H7 (cell line): ENCODE measurements at regions not wholly inside any gene's neighbourhood (a gene's known extent, or its start where the extent isn't known, plus 50 kb on each side); places are given as distances from the start of the nearest gene placed in this dataset.
"Not testable (repeated sequence)": the region's sequence is repeated elsewhere in the genome, so short reads cannot be mapped to it uniquely, and the experiment has no call there.

Experiments
- DNase-seq: peaks from one replicate; pipeline ENCODE4 v3.0.0; 2012
- H3K27me3 ChIP-seq: 2 replicates; pipeline ENCODE4 v1.6.0; 2011; ENCODE audit warnings: mild to moderate bottlenecking, low read length; ENCODE audit not compliant: control insufficient read depth, insufficient read depth
- H3K36me3 ChIP-seq: replicated peaks from 2 replicates; pipeline ENCODE4 v1.5.1; 2011; ENCODE audit warnings: low read length; ENCODE audit not compliant: control insufficient read depth, insufficient read depth
- H3K4me3 ChIP-seq: 2 replicates; pipeline ENCODE4 v1.5.1; 2011; ENCODE audit warnings: low read depth, mild to moderate bottlenecking, control low read depth, low read length, moderate library complexity; ENCODE audit not compliant: insufficient read depth

- Histone ChIP-seq H3K27me3 (no peaks in the 10 kb centered on the region), H3K4me3 (no peak overlapping the region), H3K36me3 (no peaks in the 10 kb centered on the region; the same call in 1 of the 2 replicates)
- no peak for DNase-seq
These were observed 946.1 kb downstream of the TTLL7 start for GRCh38 chr1:83052865-83053264.

GRCh38 chr1:83051053-83051452, 947.9 kb downstream of the TTLL7 start:
- DNase-seq, H3K36me3 ChIP-seq, H3K4me3 ChIP-seq, H3K27me3 ChIP-seq: not testable (repeated sequence)

DNA sequence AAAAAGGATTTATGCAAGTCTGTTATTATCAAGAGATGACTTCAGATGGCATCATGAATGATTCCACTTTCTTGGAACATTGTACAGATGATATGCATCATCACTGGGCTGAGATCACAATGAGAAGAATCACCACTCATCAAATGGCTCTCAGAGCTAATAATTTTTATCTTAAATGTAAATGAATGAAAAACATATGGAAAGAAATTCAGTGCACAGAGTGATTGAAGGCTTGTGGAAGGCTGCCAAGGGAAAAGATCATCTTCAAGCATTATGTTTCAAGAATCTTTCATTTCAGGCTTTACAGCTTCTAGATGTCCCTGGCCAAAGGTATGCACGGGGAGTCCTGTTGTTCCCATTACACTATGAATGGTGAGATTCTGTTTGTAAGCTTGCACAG, 955.7 kb downstream of the TTLL7 start:
- no peaks in the 10 kb centered on the region for H3K36me3 ChIP-seq
- H3K4me3 ChIP-seq = no peak overlapping the region
- no peak for DNase-seq
- no peaks in the 10 kb centered on the region for H3K27me3 ChIP-seq

- H3K27me3 ChIP-seq, H3K36me3 ChIP-seq, DNase-seq, H3K4me3 ChIP-seq: not testable (repeated sequence)
These were observed 959.8 kb downstream of the TTLL7 start for GRCh38 chr1:83039091-83039490.

DNA sequence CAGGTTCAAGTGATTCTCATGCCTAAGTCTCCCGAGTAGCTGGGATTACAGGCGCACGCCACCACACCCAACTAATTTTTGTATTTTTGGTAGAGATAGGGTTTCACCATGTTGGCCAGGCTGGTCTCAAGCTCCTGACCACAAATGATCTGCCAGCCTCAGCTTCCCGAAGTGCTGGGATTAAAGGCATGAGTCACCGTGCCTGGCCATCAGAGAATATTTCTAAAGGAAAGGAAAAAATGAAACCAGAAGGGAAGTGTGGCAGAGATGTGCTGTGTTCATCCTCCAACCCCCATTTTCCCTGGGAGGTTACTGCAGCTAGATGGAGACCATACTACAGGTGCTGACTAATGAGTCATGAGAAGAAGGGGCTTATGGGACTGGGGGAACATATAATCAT, 964.1 kb downstream of the TTLL7 start:
- no peaks in the 10 kb centered on the region for H3K27me3 ChIP-seq
- H3K36me3 ChIP-seq = no peaks in the 10 kb centered on the region
- DNase-seq = no peak
- H3K4me3 ChIP-seq = no peak overlapping the region

DNA sequence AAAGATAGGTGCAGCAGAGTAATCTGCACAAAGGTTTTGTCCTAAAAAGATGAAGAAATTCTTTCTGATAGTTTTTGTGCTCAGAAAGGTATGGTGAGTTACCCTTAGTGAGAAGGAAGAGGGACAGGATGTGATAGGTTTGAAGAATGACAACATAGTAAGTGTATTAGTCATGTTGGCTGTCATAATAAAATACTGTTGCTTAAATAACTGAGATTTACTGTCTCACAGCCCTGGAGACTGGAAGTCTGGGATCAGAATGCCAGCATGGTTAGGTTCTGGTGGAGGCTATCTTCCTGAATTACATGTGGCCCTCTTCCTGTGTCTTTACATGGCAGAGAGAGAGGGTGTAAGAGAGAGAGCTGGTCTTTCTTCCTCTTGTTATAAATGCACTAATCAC, 965.2 kb downstream of the TTLL7 start:
- no peaks in the 10 kb centered on the region for H3K36me3 ChIP-seq
- H3K27me3 ChIP-seq = no peaks in the 10 kb centered on the region
- no peak for DNase-seq
- H3K4me3 ChIP-seq = no peak overlapping the region

DNA sequence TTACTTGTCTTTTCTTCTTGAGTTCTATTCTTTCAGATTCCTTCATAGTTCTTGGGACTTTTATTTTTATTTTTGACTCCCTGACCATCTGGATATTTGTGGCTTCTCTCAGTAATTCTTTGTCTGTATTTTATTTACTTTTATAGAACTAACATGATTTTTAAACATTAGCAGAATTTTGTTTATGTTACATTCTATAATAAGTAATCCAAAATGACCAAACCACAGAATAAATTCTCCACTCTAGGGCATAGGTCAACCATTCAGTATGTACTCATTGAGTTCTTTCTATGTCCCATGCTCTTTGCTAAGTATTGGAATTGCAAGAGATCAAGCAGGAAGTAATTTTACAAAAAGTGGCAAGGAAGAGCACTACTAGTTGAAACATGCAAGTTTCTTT, 969.0 kb downstream of the TTLL7 start:
- no peak for DNase-seq
- H3K36me3 ChIP-seq = no peaks in the 10 kb centered on the region

DNA sequence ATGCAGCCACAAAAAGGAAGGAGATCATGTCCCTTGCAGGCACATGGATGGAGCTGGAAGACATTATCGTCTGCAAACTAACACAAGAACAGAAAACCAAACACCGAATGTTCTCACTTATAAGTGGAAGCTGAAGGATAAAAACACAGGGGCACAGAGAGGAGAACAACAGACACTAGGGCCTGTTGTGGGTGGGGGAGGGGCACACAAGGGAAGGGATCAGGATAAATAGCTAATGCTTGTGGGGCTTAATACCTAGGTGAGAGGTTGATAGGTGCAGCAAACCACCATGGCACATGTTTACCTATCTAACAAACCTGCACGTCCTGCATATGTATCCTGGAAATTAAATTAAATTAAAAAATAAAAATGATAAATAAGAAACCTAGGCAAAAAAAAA, 969.9 kb downstream of the TTLL7 start:
- Histone ChIP-seq H3K27me3 (no peaks in the 10 kb centered on the region), H3K36me3 (no peaks in the 10 kb centered on the region), H3K4me3 (no peak overlapping the region)
- no peak for DNase-seq

More for the DNA sequence above, 969.0 kb downstream of the TTLL7 start:
- Histone ChIP-seq H3K27me3 (no peaks in the 10 kb centered on the region), H3K4me3 (no peak overlapping the region)

- Histone ChIP-seq H3K27me3 (no peaks in the 10 kb centered on the region), H3K36me3 (no peaks in the 10 kb centered on the region), H3K4me3 (no peak overlapping the region)
- DNase-seq = no peak
These were observed 970.5 kb downstream of the TTLL7 start for GRCh38 chr1:83028467-83028866.

DNA sequence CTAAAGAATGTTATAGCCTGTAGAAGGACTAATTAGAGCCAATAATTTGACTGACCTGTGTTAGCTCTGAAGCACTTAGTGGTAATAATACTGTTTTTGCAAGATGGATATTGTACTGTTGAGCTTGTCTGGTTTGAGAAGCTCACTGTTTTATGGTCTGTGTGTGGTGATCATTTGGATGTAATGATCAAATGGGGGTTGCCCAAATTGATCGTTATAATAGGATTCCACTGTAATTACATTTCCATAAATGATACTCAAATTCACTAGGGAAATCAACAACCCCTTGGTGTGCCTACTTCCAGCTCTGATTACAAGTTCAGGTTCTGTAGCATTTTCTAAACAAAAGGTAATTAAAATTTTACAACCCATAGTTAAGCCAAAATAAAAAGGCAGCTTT, 971.4 kb downstream of the TTLL7 start:
- H3K4me3 ChIP-seq = no peak overlapping the region
- H3K27me3 ChIP-seq = no peaks in the 10 kb centered on the region
- no peaks in the 10 kb centered on the region for H3K36me3 ChIP-seq
- DNase-seq = no peak

DNA sequence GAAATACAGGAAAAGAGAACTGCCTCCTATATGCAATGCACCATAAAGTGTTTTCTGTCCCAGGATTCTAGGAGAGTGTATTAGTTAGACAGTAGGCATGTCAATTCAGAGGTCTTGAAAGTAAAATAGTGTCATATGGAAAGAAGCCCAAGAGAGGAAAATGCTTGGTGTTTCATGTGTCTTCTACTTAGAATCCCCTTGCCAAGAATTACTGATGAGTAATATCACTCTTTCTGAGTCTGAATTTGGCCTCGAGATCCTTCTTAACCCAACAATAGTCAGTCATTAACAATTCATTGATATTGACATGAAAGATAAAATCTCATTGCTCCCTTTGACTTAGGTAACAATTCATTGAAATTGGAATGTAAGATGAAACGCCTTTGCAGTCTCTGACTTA, 972.2 kb downstream of the TTLL7 start:
- no peaks in the 10 kb centered on the region for H3K27me3 ChIP-seq
- no peak overlapping the region for H3K4me3 ChIP-seq

GRCh38 chr1:83024251-83024767, 974.6 kb downstream of the TTLL7 start:
- DNase-seq = no peak
- Histone ChIP-seq H3K27me3 (no peaks in the 10 kb centered on the region), H3K36me3 (no peaks in the 10 kb centered on the region), H3K4me3 (no peak overlapping the region)

More for the DNA sequence above, 972.2 kb downstream of the TTLL7 start:
- no peak for DNase-seq
- H3K36me3 ChIP-seq = no peaks in the 10 kb centered on the region

- H3K27me3 ChIP-seq = no peaks in the 10 kb centered on the region
These were observed 975.7 kb downstream of the TTLL7 start for GRCh38 chr1:83023212-83023611.

DNA sequence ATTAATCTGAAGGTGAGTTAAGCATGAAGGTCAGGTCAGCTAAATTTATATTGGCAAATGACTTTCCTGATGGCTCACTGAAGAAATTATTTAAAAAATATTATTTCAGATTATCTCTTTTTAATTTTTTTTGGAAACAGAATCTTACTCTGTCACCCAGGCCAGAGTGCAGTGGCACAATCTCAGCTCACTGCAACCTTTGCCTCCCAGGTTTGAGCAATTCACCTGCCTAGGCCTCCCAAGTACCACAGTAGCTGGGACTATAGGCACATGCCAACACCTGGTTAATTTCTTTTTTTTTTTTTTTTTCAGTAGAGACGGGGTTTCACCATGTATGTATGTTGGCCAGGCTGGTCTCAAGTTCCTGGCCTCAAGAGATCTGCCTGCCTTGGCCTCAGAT, 976.7 kb downstream of the TTLL7 start:
- Histone ChIP-seq H3K27me3 (no peaks in the 10 kb centered on the region), H3K36me3 (no peaks in the 10 kb centered on the region), H3K4me3 (no peak overlapping the region)
- DNase-seq = no peak

More at GRCh38 chr1:83023212-83023611, 975.7 kb downstream of the TTLL7 start:
- no peak for DNase-seq
- H3K4me3 ChIP-seq = no peak overlapping the region
- no peaks in the 10 kb centered on the region for H3K36me3 ChIP-seq

DNA sequence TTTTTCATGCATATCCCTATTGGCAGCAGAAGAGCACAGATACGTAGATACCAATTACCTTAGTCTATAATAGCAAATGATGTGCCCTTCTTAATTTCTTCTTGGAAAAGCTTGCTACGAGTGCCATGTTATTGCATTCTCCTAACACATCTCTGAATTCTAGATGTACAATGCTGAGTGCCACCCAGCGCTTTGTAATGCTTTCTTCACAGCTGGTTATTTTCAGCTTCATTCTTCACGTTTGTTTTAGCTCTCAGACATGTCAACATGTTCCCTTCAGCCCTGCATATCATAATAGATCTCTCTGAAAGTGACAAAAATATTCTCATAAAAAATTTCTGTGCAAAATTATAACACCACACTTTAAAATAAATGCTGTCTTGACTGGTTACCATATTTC, 981.2 kb downstream of the TTLL7 start:
- Histone ChIP-seq H3K36me3 (no peaks in the 10 kb centered on the region), H3K27me3 (no peaks in the 10 kb centered on the region), H3K4me3 (no peak overlapping the region)
- no peak for DNase-seq

DNA sequence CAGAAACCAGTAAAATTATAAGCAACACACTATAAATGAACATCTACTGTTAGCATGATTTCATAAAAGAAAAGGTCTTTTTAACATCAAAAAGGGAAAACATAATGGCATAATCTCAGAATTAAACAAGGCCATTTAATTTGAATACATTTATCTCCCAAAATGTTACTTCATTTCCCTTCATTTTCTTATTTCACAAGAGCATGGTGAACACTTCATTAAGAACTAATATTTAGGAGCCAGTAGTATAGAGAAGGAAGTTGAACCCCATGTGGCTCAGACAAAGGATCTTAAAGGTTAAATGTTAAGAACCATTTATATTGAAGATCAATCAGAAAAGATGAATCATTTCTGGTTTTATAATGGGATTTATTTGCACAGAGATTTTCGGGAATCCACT, 981.7 kb downstream of the TTLL7 start:
- no peak overlapping the region for H3K4me3 ChIP-seq
- no peaks in the 10 kb centered on the region for H3K27me3 ChIP-seq
- no peak for DNase-seq

More for the DNA sequence above, 981.7 kb downstream of the TTLL7 start:
- H3K36me3 ChIP-seq = no peaks in the 10 kb centered on the region
